HG03159 (cell line): ENCODE measurements at regions not wholly inside any gene's neighbourhood (a gene's known extent, or its start where the extent isn't known, plus 50 kb on each side); places are given as distances from the start of the nearest gene placed in this dataset.
"Not testable (repeated sequence)": the region's sequence is repeated elsewhere in the genome, so short reads cannot be mapped to it uniquely, and the experiment has no call there.

ENCODE experiments used
- ATAC-seq: cut with Tn5 transposase; IDR thresholded peaks from one replicate; pipeline ENCODE4 v1.9.1; 2021; ENCODE audit warnings: mild to moderate bottlenecking, moderate library complexity; ENCODE audit not compliant: unreplicated experiment

DNA sequence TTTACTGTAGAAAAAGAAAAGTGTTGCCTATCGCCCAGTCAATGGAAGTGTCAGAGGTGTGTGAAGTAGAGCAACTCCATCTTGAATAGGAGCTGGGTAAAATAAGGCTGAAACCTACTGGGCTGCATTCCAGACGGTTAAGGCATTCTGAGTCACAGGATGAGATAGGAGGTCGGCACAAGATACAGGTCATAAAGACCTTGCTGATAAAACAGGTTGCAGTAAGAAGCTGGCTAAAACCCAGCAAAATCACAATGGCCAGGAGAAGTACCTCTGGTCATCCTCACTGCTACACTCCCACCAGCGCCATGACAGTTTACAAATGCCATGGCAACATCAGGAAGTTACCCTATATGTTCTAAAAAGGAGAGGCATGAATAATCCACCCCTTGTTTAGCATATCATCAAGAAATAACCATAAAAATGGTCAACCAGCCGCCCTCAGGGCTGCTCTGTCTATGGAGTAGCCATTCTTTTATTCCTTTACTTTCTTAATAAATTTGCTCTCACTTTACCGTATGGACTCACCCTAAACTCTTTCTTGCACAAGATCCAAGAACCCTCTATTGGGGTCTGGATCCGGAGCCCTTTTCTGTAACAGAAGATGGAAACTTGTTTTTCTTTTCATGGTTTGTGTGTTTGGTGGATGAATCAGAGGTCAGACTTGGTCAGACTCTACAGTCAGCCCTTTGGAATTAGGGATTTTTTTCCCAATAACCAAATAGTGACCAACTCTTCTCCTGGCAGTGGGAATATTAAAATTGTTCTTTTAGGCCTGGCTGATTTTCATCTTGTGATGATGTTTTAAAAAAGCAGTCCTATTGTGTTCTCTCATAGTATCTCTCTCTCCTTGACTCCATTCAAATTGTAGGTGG is 252.9 kb upstream of the ACTBL2 start:
- not testable (repeated sequence) for ATAC-seq

DNA sequence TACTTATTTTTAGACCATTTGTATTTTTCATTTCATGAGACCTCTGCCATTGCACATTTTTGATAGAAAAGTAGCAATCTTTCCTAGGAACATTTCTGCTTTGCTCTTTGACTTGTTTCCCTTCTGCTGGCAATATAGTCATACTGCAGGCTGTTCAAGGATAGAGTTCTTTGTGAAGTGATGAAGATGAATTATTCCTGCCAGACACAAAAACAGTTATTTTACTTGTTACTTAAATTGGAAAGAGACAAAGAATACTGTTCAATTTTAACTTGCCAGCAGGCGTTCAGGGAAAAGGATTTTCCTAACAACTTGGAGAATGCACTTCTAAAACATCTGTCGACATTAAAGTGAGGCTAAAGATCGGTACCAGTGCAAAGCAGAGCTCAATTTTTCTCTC is 251.7 kb upstream of the ACTBL2 start:
- no peak for ATAC-seq

DNA sequence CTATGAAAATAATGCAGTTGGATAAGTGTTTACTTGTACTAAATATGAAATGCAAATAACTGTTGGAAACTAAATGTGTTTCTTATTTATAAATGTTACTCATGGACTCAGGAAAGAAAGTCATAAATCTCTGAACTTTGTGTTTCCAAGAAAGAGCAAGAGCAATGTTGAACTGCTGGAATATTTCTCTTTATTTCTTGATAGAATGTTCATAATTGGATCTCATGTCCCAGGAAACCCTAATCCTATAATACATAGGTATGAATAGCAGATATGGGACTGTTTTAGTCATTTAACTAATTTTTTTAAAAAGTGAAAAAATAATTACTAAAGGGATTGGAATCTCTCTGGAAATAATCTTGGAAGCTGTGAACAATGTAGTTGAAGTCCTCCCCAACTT is 245.0 kb upstream of the ACTBL2 start:
- no peak for ATAC-seq

GRCh38 chr5:57725658-57726504 is 243.3 kb upstream of the ACTBL2 start:
- ATAC-seq = no peak

GRCh38 chr5:57724836-57725235 is 242.2 kb upstream of the ACTBL2 start:
- no peak for ATAC-seq

- ATAC-seq = no peak
These were observed 238.6 kb upstream of the ACTBL2 start for GRCh38 chr5:57721226-57721625.

DNA sequence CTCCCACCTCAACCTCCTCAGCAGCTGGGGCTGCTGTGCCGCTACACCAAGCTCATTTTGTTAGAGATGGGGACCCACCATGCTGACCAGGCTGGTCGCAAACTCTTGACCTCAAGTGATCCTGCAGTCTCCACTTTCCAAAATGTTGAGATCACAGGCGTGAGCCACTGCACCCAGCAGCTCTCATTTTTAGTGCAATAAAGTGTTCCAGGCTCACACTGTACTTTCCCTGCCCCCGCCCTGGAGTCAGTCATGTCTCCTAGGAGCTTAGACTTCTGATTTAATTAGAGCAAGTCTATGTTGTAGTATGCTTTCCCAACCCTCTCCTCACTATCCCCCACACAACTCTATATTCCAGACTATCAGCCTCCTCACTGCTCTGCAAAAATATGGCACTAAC is 238.0 kb upstream of the ACTBL2 start:
- ATAC-seq = no peak

DNA sequence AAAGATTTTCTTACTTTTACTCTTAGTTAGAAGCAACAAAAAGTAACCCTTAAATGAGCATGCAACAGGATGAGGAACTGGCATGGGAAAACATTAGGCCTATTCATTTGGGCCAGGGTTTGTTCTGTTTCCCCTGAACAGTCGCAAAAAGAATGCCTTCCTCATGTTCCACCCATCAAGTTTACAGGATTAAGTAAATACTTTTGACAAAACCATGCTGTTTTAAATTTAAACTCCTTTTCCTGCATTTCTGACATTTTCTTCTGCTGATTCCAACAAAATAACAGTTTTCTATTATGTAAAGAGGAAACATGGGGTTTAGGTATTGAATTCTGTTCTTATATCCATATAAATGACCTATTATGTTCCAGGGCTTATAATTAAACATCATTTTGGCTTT is 236.6 kb upstream of the ACTBL2 start:
- no peak for ATAC-seq

DNA sequence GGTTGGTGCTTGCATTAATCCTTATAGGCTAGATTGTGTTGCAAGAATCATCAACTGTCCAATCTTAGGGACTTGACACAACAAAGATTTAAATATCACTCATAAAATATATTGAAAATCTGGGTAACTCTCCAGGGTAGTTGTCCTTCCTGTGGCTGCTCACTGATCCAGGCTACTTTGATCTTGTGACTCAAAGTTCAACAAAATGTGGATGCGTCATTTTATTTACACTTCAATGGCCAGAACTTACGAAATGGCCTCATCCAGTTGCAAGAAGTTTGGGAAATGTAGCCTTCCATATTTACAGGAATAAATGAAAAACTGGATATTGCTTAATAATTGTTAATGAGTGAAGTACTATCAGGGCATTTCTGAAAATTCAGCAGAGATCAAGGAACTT is 235.5 kb upstream of the ACTBL2 start:
- ATAC-seq = no peak

- ATAC-seq = no peak
These were observed 234.9 kb upstream of the ACTBL2 start for GRCh38 chr5:57717555-57717954.

DNA sequence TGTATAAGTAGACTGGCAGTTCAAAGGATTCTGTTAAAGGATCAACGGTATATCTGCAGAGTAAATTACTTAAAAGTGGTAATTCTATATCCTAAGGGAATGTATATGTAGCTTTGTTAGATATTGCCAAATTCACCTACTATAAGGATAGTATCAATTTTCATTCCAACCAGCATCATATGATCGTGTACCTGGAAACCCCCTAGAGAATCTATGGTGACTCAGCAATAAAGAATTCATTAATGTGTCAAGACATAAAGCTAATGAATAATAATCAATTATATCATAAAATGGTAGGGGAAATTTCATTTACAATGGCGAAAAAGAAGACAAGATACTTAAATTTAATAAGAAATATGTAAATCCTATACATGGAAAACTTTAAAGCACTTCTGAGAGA is 234.1 kb upstream of the ACTBL2 start:
- ATAC-seq = no peak

GRCh38 chr5:57715296-57715695 is 232.7 kb upstream of the ACTBL2 start:
- no peak for ATAC-seq

DNA sequence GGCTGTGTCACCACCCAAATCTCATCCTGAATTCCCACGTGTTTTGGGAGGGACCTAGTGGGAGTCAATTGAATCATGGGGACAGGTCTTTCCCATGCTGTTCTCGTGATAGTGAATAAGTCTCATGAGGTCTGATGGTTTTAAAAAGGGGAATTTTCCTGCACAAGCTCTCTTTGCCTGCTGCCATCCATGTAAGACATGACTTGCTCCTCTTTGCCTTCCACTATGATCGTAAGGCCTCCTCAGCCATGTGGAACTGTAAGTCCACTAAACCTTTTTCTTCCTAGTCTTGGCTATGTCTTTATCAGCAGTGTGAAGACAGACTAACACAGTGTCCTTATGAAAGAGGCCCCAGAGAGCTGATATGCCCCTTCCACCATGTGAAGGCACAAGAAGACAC is 230.9 kb upstream of the ACTBL2 start:
- not testable (repeated sequence) for ATAC-seq

DNA sequence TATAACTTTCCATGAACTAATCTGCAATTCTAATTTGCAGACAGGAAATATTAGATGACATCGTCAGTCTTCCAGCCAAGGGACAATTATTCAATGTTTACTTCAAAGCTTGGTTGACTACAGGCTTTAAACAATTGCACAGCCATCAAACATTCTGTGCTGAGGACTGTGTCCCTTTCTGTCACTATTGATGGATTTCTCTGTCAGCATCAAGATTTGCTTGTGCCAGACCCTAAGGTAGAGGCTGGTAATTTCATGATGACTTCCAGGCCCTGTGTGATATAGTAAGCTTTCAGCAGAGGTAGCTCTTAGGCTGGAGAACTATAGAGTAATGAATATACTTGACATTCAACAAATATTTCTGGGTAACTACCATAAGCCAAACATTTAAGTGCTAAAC is 229.3 kb upstream of the ACTBL2 start:
- ATAC-seq = no peak

GRCh38 chr5:57711471-57711870 is 228.9 kb upstream of the ACTBL2 start:
- ATAC-seq = no peak

- no peak for ATAC-seq
These were observed 227.5 kb upstream of the ACTBL2 start for GRCh38 chr5:57710126-57710525.

DNA sequence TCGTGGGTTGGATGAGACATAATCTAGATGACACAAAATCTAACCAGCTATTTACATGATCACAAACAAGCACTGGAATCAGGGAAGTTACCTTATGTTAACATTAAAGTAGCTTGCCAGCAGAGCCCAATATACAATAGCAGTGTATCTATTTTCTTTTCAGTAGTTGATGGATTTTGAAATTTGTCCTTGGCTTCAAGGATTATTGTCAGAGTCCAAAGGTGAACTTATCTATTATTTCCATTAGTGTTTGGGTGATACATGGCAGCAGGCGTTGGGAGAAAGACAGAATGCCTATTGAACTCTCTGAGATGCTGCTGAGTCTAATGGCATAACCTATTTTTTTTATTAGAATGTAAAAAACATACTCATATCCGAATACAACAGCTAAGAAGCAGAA is 223.2 kb upstream of the ACTBL2 start:
- no peak for ATAC-seq

GRCh38 chr5:57703721-57704120 is 221.1 kb upstream of the ACTBL2 start:
- no peak for ATAC-seq

- ATAC-seq = no peak
These were observed 217.9 kb upstream of the ACTBL2 start for GRCh38 chr5:57700484-57700883.

DNA sequence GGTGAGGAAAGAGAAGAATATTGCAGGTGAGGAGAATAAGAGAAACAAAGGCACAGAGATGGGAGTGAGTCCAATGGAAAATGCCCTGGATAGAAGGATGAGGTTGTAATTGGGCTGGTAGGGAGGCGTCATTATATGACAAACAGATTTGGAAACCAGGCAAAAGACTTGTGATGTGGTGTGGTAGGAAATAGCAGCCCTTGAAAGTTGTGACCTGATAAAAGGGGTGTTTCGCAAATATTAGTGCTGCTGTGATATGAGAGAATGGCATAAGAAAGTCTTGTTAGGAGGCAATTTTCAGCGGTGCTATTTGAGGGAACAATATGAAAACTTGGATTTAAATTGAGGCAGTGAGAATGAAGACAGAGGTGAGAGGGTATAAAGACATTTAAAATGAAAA is 217.5 kb upstream of the ACTBL2 start:
- no peak for ATAC-seq

DNA sequence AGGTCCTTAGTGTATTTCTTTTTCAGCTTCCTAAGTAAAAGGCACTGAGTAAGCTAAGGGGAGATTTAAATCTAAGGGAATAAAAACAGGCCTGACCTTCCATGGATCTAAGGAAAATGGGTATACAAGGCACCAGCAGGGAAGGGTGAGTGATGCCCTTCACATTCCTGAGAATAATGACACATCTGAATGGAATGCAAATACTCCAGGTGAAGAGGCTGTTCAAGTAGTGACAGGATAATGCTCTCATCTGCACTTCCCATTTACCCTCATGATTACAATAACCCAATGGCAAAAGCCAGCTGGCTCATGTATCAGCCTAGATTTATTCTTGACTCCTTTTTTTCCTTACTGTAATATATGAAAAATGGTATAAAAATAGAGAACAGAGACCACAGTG is 216.2 kb upstream of the ACTBL2 start:
- ATAC-seq = no peak

- ATAC-seq = no peak
These were observed 215.5 kb upstream of the ACTBL2 start for GRCh38 chr5:57698086-57698485.
